SK-N-SH (cell line): ENCODE measurements at regions not wholly inside any gene's neighbourhood (a gene's known extent, or its start where the extent isn't known, plus 50 kb on each side); places are given as distances from the start of the nearest gene placed in this dataset.

ENCODE experiments used
- CTCF ChIA-PET: fragments of 300-600, 350-600 bp; formaldehyde crosslinking; extraction: SDS; loops from one replicate; lab custom pipeline; 2021; lab: Yijun Ruan, JAX
- POLR2A ChIA-PET: fragments of 350-600 bp; sonication (Branson Sonifier 250); formaldehyde crosslinking; extraction: SDS; loops from one replicate; lab custom pipeline; 2020; ENCODE audit warnings: antibody characterized with exemption, inconsistent platforms; lab: Yijun Ruan, JAX
- DNase-seq: peaks from one replicate; pipeline ENCODE4 v3.0.0; 2012
- H2AFZ ChIP-seq: fragments of 200-600 bp; sonication (generic); 2 replicates; pipeline ENCODE4 v1.8.1; 2016; ENCODE audit warnings: antibody characterized with exemption, mild to moderate bottlenecking, low read depth
- H3F3A ChIP-seq: fragments of 200-600 bp; sonication (generic); replicated peaks from 2 replicates; pipeline ENCODE3; 2016; ENCODE audit warnings: antibody characterized with exemption, mild to moderate bottlenecking; ENCODE audit not compliant: insufficient read depth
- H3K27ac ChIP-seq, 2 experiments: fragments of 200-500 bp in 1 of 2; fragments of 200-600 bp in 1 of 2; sonication (Bioruptor generic) in 1 of 2; sonication (generic), shearing (Covaris generic) in 1 of 2; 2 replicates each; pipeline versions ENCODE4 v1.5.1 to v1.6.1; 2014 to 2016; ENCODE audit warnings: low read depth in 2 of 2, inconsistent platforms in 1 of 2, low read length in 1 of 2, mild to moderate bottlenecking in 1 of 2, mixed read lengths in 1 of 2
- H3K27me3 ChIP-seq: fragments of 200-600 bp; sonication (generic), shearing (Covaris generic); 2 replicates; pipeline ENCODE4 v1.6.1; 2016; ENCODE audit warnings: mixed run types; ENCODE audit not compliant: insufficient read depth
- H3K36me3 ChIP-seq, 2 experiments: fragments of 200-500 bp in 1 of 2; fragments of 200-600 bp in 1 of 2; sonication (Bioruptor generic) in 1 of 2; sonication (generic) in 1 of 2; replicated peaks in 1 of 2; 2 replicates each; pipeline versions ENCODE3 to v1.5.1; 2014 to 2016; ENCODE audit warnings: low read length in 1 of 2, mild to moderate bottlenecking in 1 of 2; ENCODE audit not compliant: insufficient read depth in 2 of 2, control insufficient read depth in 1 of 2
- H3K4me1 ChIP-seq, 2 experiments: fragments of 200-500 bp in 1 of 2; fragments of 200-600 bp in 1 of 2; sonication (Bioruptor generic) in 1 of 2; sonication (generic), shearing (Covaris generic) in 1 of 2; 2 replicates each; pipeline versions ENCODE4 v1.5.1 to v1.6.1; 2014 to 2016; ENCODE audit warnings: low read depth in 1 of 2, low read length in 1 of 2, mixed run types in 1 of 2; ENCODE audit not compliant: insufficient read depth in 2 of 2, control insufficient read depth in 1 of 2
- H3K4me2 ChIP-seq: fragments of 200-600 bp; sonication (generic), shearing (Covaris generic); 2 replicates; pipeline ENCODE4 v1.6.1; 2017; ENCODE audit warnings: mixed run types
- H3K4me3 ChIP-seq, 2 experiments: fragments of 200-500 bp in 1 of 2; fragments of 200-600 bp in 1 of 2; sonication (Bioruptor generic) in 1 of 2; sonication (generic), shearing (Covaris generic) in 1 of 2; 2 replicates each; pipeline versions ENCODE4 v1.5.1 to v1.8.1; 2014 to 2016; ENCODE audit warnings: low read depth in 2 of 2, inconsistent platforms in 1 of 2, low read length in 1 of 2, mild to moderate bottlenecking in 1 of 2, mixed read lengths in 1 of 2, moderate library complexity in 1 of 2
- H3K79me2 ChIP-seq: fragments of 200-600 bp; sonication (generic); 2 replicates; pipeline ENCODE4 v1.8.1; 2017; ENCODE audit warnings: mild to moderate bottlenecking; ENCODE audit not compliant: insufficient read depth
- H3K9ac ChIP-seq: fragments of 200-600 bp; sonication (generic); 2 replicates; pipeline ENCODE4 v1.6.1; 2017; ENCODE audit warnings: mixed run types
- H3K9me2 ChIP-seq: fragments of 200-600 bp; sonication (generic); 2 replicates; pipeline ENCODE4 v1.6.1; 2017; ENCODE audit warnings: mixed run types
- H3K9me3 ChIP-seq: fragments of 200-600 bp; sonication (generic); 2 replicates; pipeline ENCODE4 v1.6.1; 2017; ENCODE audit warnings: mixed run types, mild to moderate bottlenecking, moderate library complexity
- H4K20me1 ChIP-seq: fragments of 200-600 bp; sonication (generic); 2 replicates; pipeline ENCODE4 v1.6.1; 2017; ENCODE audit warnings: mild to moderate bottlenecking, mixed run types; ENCODE audit not compliant: insufficient read depth
- CHD2 ChIP-seq: fragments of 150-350 bp; IDR thresholded peaks from 2 replicates; pipeline ENCODE4 v1.6.1; 2018; ENCODE audit warnings: low read length; ENCODE audit not compliant: partially characterized antibody
- EP300 ChIP-seq, 2 experiments: IDR thresholded peaks; 2 replicates each; pipeline versions ENCODE4 v1.4.0 to v1.6.1; 2012; ENCODE audit warnings: borderline replicate concordance in 1 of 2, low read depth in 1 of 2, low read length in 1 of 2
- EZH2phosphoT487 ChIP-seq: fragments of 200-600 bp; sonication (generic); IDR thresholded peaks from 2 replicates; pipeline ENCODE4 v1.6.1; 2017; ENCODE audit warnings: low read depth, mixed run types, mild to moderate bottlenecking, antibody characterized with exemption, moderate library complexity, borderline replicate concordance
- FOSL2 ChIP-seq: IDR thresholded peaks from 2 replicates; pipeline ENCODE4 v1.4.0; 2012; ENCODE audit warnings: low read depth, mild to moderate bottlenecking, moderate library complexity, borderline replicate concordance
- GABPA ChIP-seq: IDR thresholded peaks from 2 replicates; pipeline ENCODE4 v1.4.0; 2012; ENCODE audit warnings: low read depth, mild to moderate bottlenecking
- GATA2 ChIP-seq: sonication (generic); formaldehyde crosslinking; IDR thresholded peaks from 2 replicates; pipeline ENCODE4 v1.5.0; 2020; ENCODE audit warnings: mild to moderate bottlenecking, missing genetic modification reagents
- MAX ChIP-seq: IDR thresholded peaks from 2 replicates; pipeline ENCODE4 v1.4.0; 2012; ENCODE audit warnings: low read depth
- MEF2A ChIP-seq: IDR thresholded peaks from 2 replicates; pipeline ENCODE4 v1.4.0; 2012; ENCODE audit warnings: low read depth, borderline replicate concordance
- RAD21 ChIP-seq: IDR thresholded peaks from 2 replicates; pipeline ENCODE4 v1.6.1; 2012; ENCODE audit warnings: mild to moderate bottlenecking, low read length
- RCOR1 ChIP-seq: fragments of 150-350 bp; IDR thresholded peaks from 2 replicates; pipeline ENCODE4 v1.6.1; 2017; ENCODE audit warnings: antibody characterized with exemption, low read length
- SIN3A ChIP-seq: IDR thresholded peaks from 2 replicates; pipeline ENCODE4 v1.6.1; 2012; ENCODE audit warnings: low read depth, mild to moderate bottlenecking, low read length, moderate library complexity, borderline replicate concordance
- TCF12 ChIP-seq: IDR thresholded peaks from 2 replicates; pipeline ENCODE4 v1.4.0; 2012
- TEAD4 ChIP-seq: IDR thresholded peaks from 2 replicates; pipeline ENCODE4 v1.4.0; 2012; ENCODE audit warnings: mild to moderate bottlenecking, borderline replicate concordance; ENCODE audit not compliant: insufficient read depth
- WGBS: methylation state at CpG from one replicate; pipeline ENCODE4 v1.1.6; 2017; ENCODE audit warnings: low lambda C conversion rate; 5-methylcytosine and 5-hydroxymethylcytosine counted together
- TF ChIP-seq, protein P1 (sequence below): fragments of 200-600 bp; sonication (generic); IDR thresholded peaks from 2 replicates; pipeline ENCODE4 v1.6.1; 2017; ENCODE audit warnings: antibody characterized with exemption, mild to moderate bottlenecking, moderate library complexity
- TF ChIP-seq, protein P2 (sequence below): fragments of 150-350 bp; IDR thresholded peaks from 2 replicates; pipeline ENCODE4 v1.6.1; 2017; ENCODE audit warnings: antibody characterized with exemption, low read length, low read depth, borderline replicate concordance
- TF ChIP-seq, protein P3 (sequence below): fragments of 150-350 bp; IDR thresholded peaks from 2 replicates; pipeline ENCODE4 v1.6.1; 2016; ENCODE audit warnings: mild to moderate bottlenecking, low read depth, low read length

DNA sequence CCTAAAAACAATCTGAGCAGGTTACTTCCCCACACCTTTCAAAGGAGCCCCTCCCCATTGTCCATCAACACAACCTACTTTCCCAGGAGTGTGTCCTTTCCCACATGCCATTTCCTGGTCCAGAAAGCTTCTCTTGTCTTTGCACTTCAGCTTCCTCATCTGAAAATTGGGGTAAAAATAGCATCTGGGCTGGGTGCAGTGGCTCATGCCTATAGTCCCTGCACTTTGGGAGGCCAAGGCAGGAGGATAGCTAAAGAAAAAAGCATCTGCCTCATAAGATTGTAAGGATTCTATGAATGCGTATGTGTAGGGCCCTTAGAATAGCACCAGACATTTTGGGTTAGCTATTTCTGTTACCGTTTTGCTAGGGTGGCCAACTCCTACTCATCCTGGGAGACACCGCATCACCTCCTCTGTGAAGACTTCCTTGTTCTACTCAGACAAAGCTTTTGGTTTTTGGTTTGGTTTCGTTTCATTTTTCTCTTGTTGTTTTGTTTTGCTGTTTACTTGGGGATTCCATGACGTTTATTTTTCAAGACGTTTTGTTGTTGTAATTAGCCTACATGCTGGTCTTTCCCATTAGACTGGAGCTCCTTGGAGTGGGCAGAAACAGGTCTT is 224.4 kb upstream of the TLE3 start:
- 87% methylated on average over 6 of the region's 6 CpGs for WGBS

More for the DNA sequence above, 224.4 kb upstream of the TLE3 start:
- Histone ChIP-seq H3K79me2 (no peaks in the 10 kb centered on the region), H3K27me3 (no peaks in the 10 kb centered on the region), H3K9me3 (no peaks in the 10 kb centered on the region), H3K36me3 (no peaks in the 10 kb centered on the region), H3K4me2 (no peak overlapping the region), H3K9ac (no peak overlapping the region), H3K4me3 (no peak overlapping the region), H3K4me1 (peaks cover 24 to 65% of the 10 kb centered on the region in 2 experiments), H3K9me2 (no peaks in the 10 kb centered on the region), H3K27ac (peak overlapping the region in 1 of 2 experiments; percentile 97; a peak in 2 of 4 replicates), H4K20me1 (no peaks in the 10 kb centered on the region)
- DNase-seq: no peak
- CTCF ChIA-PET: interaction anchor here (1.0 to 1.3 kb wide), 2 partner anchors 13 to 67 kb away, joined by 3 to 4 read pairs; no protein-coding TSS in a partner anchor
- POLR2A ChIA-PET: no interaction called here
- TF ChIP-seq, protein P1, sequence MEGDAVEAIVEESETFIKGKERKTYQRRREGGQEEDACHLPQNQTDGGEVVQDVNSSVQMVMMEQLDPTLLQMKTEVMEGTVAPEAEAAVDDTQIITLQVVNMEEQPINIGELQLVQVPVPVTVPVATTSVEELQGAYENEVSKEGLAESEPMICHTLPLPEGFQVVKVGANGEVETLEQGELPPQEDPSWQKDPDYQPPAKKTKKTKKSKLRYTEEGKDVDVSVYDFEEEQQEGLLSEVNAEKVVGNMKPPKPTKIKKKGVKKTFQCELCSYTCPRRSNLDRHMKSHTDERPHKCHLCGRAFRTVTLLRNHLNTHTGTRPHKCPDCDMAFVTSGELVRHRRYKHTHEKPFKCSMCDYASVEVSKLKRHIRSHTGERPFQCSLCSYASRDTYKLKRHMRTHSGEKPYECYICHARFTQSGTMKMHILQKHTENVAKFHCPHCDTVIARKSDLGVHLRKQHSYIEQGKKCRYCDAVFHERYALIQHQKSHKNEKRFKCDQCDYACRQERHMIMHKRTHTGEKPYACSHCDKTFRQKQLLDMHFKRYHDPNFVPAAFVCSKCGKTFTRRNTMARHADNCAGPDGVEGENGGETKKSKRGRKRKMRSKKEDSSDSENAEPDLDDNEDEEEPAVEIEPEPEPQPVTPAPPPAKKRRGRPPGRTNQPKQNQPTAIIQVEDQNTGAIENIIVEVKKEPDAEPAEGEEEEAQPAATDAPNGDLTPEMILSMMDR: no peak
- no peak for TF ChIP-seq RCOR1
- TF ChIP-seq MAX: no peak
- TF ChIP-seq, protein P2, sequence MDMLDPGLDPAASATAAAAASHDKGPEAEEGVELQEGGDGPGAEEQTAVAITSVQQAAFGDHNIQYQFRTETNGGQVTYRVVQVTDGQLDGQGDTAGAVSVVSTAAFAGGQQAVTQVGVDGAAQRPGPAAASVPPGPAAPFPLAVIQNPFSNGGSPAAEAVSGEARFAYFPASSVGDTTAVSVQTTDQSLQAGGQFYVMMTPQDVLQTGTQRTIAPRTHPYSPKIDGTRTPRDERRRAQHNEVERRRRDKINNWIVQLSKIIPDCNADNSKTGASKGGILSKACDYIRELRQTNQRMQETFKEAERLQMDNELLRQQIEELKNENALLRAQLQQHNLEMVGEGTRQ: no peak
- TF ChIP-seq FOSL2: no peak
- TF ChIP-seq MEF2A: no peak
- TF ChIP-seq SIN3A: no peak
- TF ChIP-seq, protein P3, sequence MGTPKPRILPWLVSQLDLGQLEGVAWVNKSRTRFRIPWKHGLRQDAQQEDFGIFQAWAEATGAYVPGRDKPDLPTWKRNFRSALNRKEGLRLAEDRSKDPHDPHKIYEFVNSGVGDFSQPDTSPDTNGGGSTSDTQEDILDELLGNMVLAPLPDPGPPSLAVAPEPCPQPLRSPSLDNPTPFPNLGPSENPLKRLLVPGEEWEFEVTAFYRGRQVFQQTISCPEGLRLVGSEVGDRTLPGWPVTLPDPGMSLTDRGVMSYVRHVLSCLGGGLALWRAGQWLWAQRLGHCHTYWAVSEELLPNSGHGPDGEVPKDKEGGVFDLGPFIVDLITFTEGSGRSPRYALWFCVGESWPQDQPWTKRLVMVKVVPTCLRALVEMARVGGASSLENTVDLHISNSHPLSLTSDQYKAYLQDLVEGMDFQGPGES: no peak
- TF ChIP-seq EP300 (IDR thresholded peaks at IDR 0.05; ENCODE audit: borderline replicate concordance in 1 of 2, low read depth in 1 of 2, low read length in 1 of 2): no peak
- TF ChIP-seq GATA2 (CRISPR knock-in tag): no peak
- no peak for TF ChIP-seq EZH2phosphoT487
- TF ChIP-seq GABPA: no peak
- no peak for TF ChIP-seq RAD21
- no peak for TF ChIP-seq TEAD4
- TF ChIP-seq TCF12: no peak
- TF ChIP-seq CHD2: no peak
- TF ChIP-seq, all 33 proteins: peak for 0
- H2AFZ ChIP-seq: no peak overlapping the region
- peaks cover 15% of the 10 kb centered on the region for H3F3A ChIP-seq
